Ishikawa (cell line): ENCODE measurements at regions not wholly inside any gene's neighbourhood (a gene's known extent, or its start where the extent isn't known, plus 50 kb on each side); places are given as distances from the start of the nearest gene placed in this dataset.

Experiments
- CEBPB ChIP-seq: IDR thresholded peaks from 2 replicates; pipeline ENCODE4 v1.6.1; 2012
- FOXM1 ChIP-seq: IDR thresholded peaks from 2 replicates; pipeline ENCODE4 v1.6.1; 2012; ENCODE audit warnings: low read depth, borderline replicate concordance
- MAX ChIP-seq: IDR thresholded peaks from 2 replicates; pipeline ENCODE4 v1.6.1; 2012
- NFIC ChIP-seq: IDR thresholded peaks from 2 replicates; pipeline ENCODE4 v1.6.1; 2012
- TEAD4 ChIP-seq: IDR thresholded peaks from 2 replicates; pipeline ENCODE4 v1.6.1; 2012
- YY1 ChIP-seq: IDR thresholded peaks from 2 replicates; pipeline ENCODE4 v1.6.1; 2012; ENCODE audit warnings: low read depth
- ZBTB7A ChIP-seq: IDR thresholded peaks from 2 replicates; pipeline ENCODE4 v1.6.1; 2012; ENCODE audit warnings: low read depth
- TF ChIP-seq, protein P1 (sequence below): IDR thresholded peaks from 2 replicates; pipeline ENCODE4 v1.6.1; 2012; ENCODE audit warnings: low read depth, mild to moderate bottlenecking

- no peak for TF ChIP-seq TEAD4
- TF ChIP-seq NFIC, result no peak
- TF ChIP-seq MAX, result no peak
- TF ChIP-seq ZBTB7A, result no peak
- TF ChIP-seq CEBPB, result no peak
- TF ChIP-seq, protein P1, sequence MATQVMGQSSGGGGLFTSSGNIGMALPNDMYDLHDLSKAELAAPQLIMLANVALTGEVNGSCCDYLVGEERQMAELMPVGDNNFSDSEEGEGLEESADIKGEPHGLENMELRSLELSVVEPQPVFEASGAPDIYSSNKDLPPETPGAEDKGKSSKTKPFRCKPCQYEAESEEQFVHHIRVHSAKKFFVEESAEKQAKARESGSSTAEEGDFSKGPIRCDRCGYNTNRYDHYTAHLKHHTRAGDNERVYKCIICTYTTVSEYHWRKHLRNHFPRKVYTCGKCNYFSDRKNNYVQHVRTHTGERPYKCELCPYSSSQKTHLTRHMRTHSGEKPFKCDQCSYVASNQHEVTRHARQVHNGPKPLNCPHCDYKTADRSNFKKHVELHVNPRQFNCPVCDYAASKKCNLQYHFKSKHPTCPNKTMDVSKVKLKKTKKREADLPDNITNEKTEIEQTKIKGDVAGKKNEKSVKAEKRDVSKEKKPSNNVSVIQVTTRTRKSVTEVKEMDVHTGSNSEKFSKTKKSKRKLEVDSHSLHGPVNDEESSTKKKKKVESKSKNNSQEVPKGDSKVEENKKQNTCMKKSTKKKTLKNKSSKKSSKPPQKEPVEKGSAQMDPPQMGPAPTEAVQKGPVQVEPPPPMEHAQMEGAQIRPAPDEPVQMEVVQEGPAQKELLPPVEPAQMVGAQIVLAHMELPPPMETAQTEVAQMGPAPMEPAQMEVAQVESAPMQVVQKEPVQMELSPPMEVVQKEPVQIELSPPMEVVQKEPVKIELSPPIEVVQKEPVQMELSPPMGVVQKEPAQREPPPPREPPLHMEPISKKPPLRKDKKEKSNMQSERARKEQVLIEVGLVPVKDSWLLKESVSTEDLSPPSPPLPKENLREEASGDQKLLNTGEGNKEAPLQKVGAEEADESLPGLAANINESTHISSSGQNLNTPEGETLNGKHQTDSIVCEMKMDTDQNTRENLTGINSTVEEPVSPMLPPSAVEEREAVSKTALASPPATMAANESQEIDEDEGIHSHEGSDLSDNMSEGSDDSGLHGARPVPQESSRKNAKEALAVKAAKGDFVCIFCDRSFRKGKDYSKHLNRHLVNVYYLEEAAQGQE, result no peak
- TF ChIP-seq FOXM1, result no peak
- no peak for TF ChIP-seq YY1
Observed at GRCh38 chr7:47035522-47035921, 546.4 kb downstream of the TNS3 start.
